ENCODE measurements at regions not wholly inside any gene's neighbourhood (a gene's known extent, or its start where the extent isn't known, plus 50 kb on each side); places are given as distances from the start of the nearest gene placed in this dataset.

DNA sequence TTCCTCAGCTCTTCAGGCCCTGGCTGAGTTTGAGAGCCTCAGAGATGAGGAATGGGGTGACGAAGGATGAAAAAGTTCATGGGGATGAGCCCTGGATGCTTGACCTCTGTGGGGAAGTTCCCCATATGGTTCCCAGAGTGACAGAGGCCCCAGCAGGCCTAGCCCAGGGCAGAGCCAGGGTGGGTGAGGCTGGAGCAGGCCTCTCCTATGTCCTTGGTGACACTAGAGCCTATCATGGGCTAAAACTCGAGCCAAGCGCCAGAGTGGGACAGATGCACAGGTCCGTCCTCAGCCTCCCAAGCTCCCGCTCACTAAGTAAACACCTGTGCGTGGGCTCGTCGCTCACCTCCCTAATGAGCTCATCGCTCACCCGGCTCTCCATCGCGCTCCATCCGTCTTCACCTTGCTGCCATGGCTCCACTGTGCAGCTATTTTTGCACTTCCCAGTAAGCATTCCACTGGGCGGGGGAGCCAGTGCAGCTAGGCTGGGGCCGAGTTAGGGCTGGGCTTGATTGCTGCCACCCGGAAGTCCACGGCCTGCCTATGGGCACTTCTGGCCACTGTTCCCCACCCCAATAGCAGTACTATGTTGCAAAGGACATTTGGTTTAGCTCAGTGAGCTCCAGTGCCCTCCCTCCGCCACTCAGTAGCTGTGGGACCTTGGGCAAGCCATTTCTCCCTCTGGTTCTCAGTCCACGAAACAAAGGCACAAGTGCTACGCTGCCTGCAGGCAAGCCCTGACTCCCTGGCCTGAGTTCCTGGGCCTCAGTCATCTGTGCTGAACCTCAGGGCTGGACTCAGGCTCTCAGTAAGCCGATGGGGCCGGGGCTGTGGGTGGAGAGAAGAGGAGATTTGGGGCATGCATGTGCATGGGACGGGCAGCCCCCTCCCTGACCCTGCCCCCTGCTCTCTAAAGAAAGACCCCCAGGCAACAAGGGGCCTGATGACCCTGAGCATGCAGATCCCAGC is 117.3 kb upstream of the PCBD1 start:
- Histone ChIP-seq H3K9ac (ENCODE audit: low read length) (no peak overlapping the region), H3F3A (ENCODE audit: insufficient read depth, low read length) (no peaks in the 10 kb centered on the region), H3K36me3 (ENCODE audit: insufficient read depth, low read length) (no peaks in the 10 kb centered on the region), H3K9me2 (ENCODE audit: low read depth, low read length) (no peaks in the 10 kb centered on the region), H3K4me3 (ENCODE audit: low read depth, low read length, poor library complexity, severe bottlenecking) (no peak overlapping the region), H4K20me1 (ENCODE audit: insufficient read depth, low read length) (no peaks in the 10 kb centered on the region), H2AFZ (ENCODE audit: low read length) (no peak overlapping the region), H3K9me3 (ENCODE audit: low read length) (no peaks in the 10 kb centered on the region), H3K4me2 (ENCODE audit: low read length) (no peak overlapping the region), H3K4me1 (ENCODE audit: insufficient read depth, low read length, severe bottlenecking) (no peaks in the 10 kb centered on the region), H3K27ac (ENCODE audit: low read depth, low read length, poor library complexity, severe bottlenecking) (no peak overlapping the region), H3K27me3 (ENCODE audit: insufficient read depth, low read length) (no peaks in the 10 kb centered on the region), H3K79me2 (ENCODE audit: insufficient read depth, low read length) (no peaks in the 10 kb centered on the region)
- no peak for TF ChIP-seq EZH2 (IDR thresholded peaks at IDR 0.05; ENCODE audit: borderline replicate concordance, low read length)
- TF ChIP-seq, protein P1, sequence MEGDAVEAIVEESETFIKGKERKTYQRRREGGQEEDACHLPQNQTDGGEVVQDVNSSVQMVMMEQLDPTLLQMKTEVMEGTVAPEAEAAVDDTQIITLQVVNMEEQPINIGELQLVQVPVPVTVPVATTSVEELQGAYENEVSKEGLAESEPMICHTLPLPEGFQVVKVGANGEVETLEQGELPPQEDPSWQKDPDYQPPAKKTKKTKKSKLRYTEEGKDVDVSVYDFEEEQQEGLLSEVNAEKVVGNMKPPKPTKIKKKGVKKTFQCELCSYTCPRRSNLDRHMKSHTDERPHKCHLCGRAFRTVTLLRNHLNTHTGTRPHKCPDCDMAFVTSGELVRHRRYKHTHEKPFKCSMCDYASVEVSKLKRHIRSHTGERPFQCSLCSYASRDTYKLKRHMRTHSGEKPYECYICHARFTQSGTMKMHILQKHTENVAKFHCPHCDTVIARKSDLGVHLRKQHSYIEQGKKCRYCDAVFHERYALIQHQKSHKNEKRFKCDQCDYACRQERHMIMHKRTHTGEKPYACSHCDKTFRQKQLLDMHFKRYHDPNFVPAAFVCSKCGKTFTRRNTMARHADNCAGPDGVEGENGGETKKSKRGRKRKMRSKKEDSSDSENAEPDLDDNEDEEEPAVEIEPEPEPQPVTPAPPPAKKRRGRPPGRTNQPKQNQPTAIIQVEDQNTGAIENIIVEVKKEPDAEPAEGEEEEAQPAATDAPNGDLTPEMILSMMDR (IDR thresholded peaks at IDR 0.05; ENCODE audit: low read length), result no peak

DNA sequence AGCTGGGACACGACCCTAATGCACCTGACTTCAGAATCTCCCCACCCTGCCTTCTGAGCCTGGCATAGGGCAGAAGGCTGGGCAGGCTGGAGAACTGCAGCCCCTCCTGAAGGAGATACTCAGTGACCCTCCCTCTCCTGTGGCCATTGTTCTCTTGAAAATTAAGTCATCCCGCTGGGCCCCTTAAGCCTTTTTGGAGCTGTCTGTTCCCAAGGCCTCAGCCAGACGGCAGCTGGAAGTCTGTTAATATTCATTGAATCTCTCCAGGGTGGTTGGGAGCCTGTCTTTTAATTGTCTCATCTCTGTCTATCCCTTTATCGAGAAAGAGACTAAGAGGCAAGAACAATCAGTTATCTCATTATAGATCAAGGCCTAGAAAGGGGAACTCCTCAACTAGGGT is 118.1 kb upstream of the PCBD1 start:
- no peak overlapping the region for H3K9ac ChIP-seq (ENCODE audit: low read length)
- H2AFZ ChIP-seq (ENCODE audit: low read length), result no peak overlapping the region
- H3K4me1 ChIP-seq (ENCODE audit: insufficient read depth, low read length, severe bottlenecking), result no peaks in the 10 kb centered on the region
- no peak for TF ChIP-seq EZH2 (IDR thresholded peaks at IDR 0.05; ENCODE audit: borderline replicate concordance, low read length)
- TF ChIP-seq, protein P1 (IDR thresholded peaks at IDR 0.05; ENCODE audit: low read length), result no peak
- no peaks in the 10 kb centered on the region for H3K27me3 ChIP-seq (ENCODE audit: insufficient read depth, low read length)
- H3K4me2 ChIP-seq (ENCODE audit: low read length), result no peak overlapping the region
- no peak overlapping the region for H3K4me3 ChIP-seq (ENCODE audit: low read depth, low read length, poor library complexity, severe bottlenecking)
- H3F3A ChIP-seq (ENCODE audit: insufficient read depth, low read length), result no peaks in the 10 kb centered on the region
- H3K9me2 ChIP-seq (ENCODE audit: low read depth, low read length), result no peaks in the 10 kb centered on the region
- no peak overlapping the region for H3K27ac ChIP-seq (ENCODE audit: low read depth, low read length, poor library complexity, severe bottlenecking)
- no peaks in the 10 kb centered on the region for H3K9me3 ChIP-seq (ENCODE audit: low read length)
- H3K36me3 ChIP-seq (ENCODE audit: insufficient read depth, low read length), result no peaks in the 10 kb centered on the region
- no peaks in the 10 kb centered on the region for H4K20me1 ChIP-seq (ENCODE audit: insufficient read depth, low read length)
- H3K79me2 ChIP-seq (ENCODE audit: insufficient read depth, low read length), result no peaks in the 10 kb centered on the region

DNA sequence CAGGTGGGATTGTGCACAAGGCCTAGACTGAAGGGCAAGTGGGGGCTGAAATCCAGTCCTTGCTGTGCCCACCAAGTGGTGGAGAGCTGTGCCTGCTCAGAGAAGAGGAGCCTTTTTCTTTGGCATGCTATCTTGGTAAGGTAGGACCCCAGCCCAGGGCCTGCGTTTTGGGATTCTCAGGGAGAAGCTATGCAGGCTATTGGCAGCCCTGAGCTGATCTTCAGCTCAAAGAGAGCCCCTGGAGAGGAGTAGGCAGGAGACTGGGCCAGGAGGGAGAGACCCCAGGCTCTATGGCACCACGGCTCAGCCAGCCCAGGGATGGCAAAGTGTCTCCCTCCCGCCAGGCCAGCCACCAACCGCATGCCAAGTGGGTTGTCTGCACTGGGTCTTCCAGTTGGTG is 119.2 kb upstream of the PCBD1 start:
- H3K4me3 ChIP-seq (ENCODE audit: low read depth, low read length, poor library complexity, severe bottlenecking), result no peak overlapping the region
- no peaks in the 10 kb centered on the region for H3K9me2 ChIP-seq (ENCODE audit: low read depth, low read length)
- TF ChIP-seq EZH2 (IDR thresholded peaks at IDR 0.05; ENCODE audit: borderline replicate concordance, low read length), result no peak
- no peaks in the 10 kb centered on the region for H3K36me3 ChIP-seq (ENCODE audit: insufficient read depth, low read length)
- H3F3A ChIP-seq (ENCODE audit: insufficient read depth, low read length), result no peaks in the 10 kb centered on the region
- H3K27me3 ChIP-seq (ENCODE audit: insufficient read depth, low read length), result no peaks in the 10 kb centered on the region
- H4K20me1 ChIP-seq (ENCODE audit: insufficient read depth, low read length), result no peaks in the 10 kb centered on the region
- no peak overlapping the region for H2AFZ ChIP-seq (ENCODE audit: low read length)
- no peaks in the 10 kb centered on the region for H3K4me1 ChIP-seq (ENCODE audit: insufficient read depth, low read length, severe bottlenecking)
- no peak overlapping the region for H3K9ac ChIP-seq (ENCODE audit: low read length)
- no peak overlapping the region for H3K27ac ChIP-seq (ENCODE audit: low read depth, low read length, poor library complexity, severe bottlenecking)
- no peaks in the 10 kb centered on the region for H3K9me3 ChIP-seq (ENCODE audit: low read length)
- no peak overlapping the region for H3K4me2 ChIP-seq (ENCODE audit: low read length)
- H3K79me2 ChIP-seq (ENCODE audit: insufficient read depth, low read length), result no peaks in the 10 kb centered on the region
